PFSK-1 (cell line): ENCODE measurements at regions not wholly inside any gene's neighbourhood (a gene's known extent, or its start where the extent isn't known, plus 50 kb on each side); places are given as distances from the start of the nearest gene placed in this dataset.

ENCODE experiments used
- FOXP2 ChIP-seq: optimal IDR thresholded peaks from 2 replicates; pipeline ENCODE3; 2011; ENCODE audit warnings: borderline replicate concordance, control low read depth, inconsistent platforms; ENCODE audit not compliant: insufficient read depth; ENCODE audit errors: extremely low read length, extremely low read depth
- POLR2AphosphoS5 ChIP-seq: IDR thresholded peaks from 2 replicates; pipeline ENCODE4 v1.6.1; 2012; ENCODE audit warnings: low read depth, mild to moderate bottlenecking, control low read depth, low read length, moderate library complexity
- REST ChIP-seq, 2 experiments: IDR thresholded peaks; 2 replicates each; pipeline versions ENCODE4 v1.6.1 to v1.8.0; 2011 to 2012; ENCODE audit warnings: low read depth in 2 of 2, low read length in 2 of 2, control low read depth in 1 of 2, inconsistent platforms in 1 of 2, mild to moderate bottlenecking in 1 of 2, moderate library complexity in 1 of 2; ENCODE audit not compliant: insufficient read depth in 1 of 2
- SIN3A ChIP-seq: IDR thresholded peaks from 2 replicates; pipeline ENCODE4 v1.6.1; 2012; ENCODE audit warnings: mild to moderate bottlenecking, low read length, moderate library complexity, borderline replicate concordance; ENCODE audit not compliant: insufficient read depth
- TAF1 ChIP-seq: IDR thresholded peaks from 2 replicates; pipeline ENCODE4 v1.6.1; 2012; ENCODE audit warnings: low read length, control low read depth, borderline replicate concordance; ENCODE audit not compliant: insufficient read depth

GRCh38 chr6:155527443-155527842 is 71.8 kb upstream of the NOX3 start:
- TF ChIP-seq TAF1 (no peak), FOXP2 (no peak)

GRCh38 chr6:155523821-155524651 is 68.4 kb upstream of the NOX3 start:
- TF ChIP-seq REST (IDR thresholded peaks at IDR 0.05; ENCODE audit: insufficient read depth in 1 of 2, low read depth in 2 of 2, low read length in 2 of 2) (no peak), SIN3A (no peak), FOXP2 (no peak), POLR2AphosphoS5 (no peak)

GRCh38 chr6:155521719-155522118 is 66.1 kb upstream of the NOX3 start:
- TF ChIP-seq SIN3A (no peak), POLR2AphosphoS5 (no peak), FOXP2 (no peak), REST (IDR thresholded peaks at IDR 0.05; ENCODE audit: insufficient read depth in 1 of 2, low read depth in 2 of 2, low read length in 2 of 2) (no peak), TAF1 (no peak)

- TF ChIP-seq POLR2AphosphoS5: no peak
- TF ChIP-seq SIN3A: no peak
- no peak for TF ChIP-seq FOXP2
- TF ChIP-seq REST (IDR thresholded peaks at IDR 0.05; ENCODE audit: insufficient read depth in 1 of 2, low read depth in 2 of 2, low read length in 2 of 2): no peak
- TF ChIP-seq TAF1: no peak
Observed at GRCh38 chr6:155520078-155520477, 64.4 kb upstream of the NOX3 start.

- no peak for TF ChIP-seq REST (IDR thresholded peaks at IDR 0.05; ENCODE audit: insufficient read depth in 1 of 2, low read depth in 2 of 2, low read length in 2 of 2)
- TF ChIP-seq TAF1: no peak
- no peak for TF ChIP-seq SIN3A
- TF ChIP-seq FOXP2: no peak
- TF ChIP-seq POLR2AphosphoS5: no peak
Observed at GRCh38 chr6:155519176-155519738, 63.6 kb upstream of the NOX3 start.
